SK-N-SH (cell line): ENCODE measurements at regions not wholly inside any gene's neighbourhood (a gene's known extent, or its start where the extent isn't known, plus 50 kb on each side); places are given as distances from the start of the nearest gene placed in this dataset.
A peak's percentile ranks its signal among the peaks of the same experiment; 100 is the strongest.

Source experiments
- CTCF ChIA-PET: fragments of 300-600, 350-600 bp; formaldehyde crosslinking; extraction: SDS; loops from one replicate; lab custom pipeline; 2021; lab: Yijun Ruan, JAX
- POLR2A ChIA-PET: fragments of 350-600 bp; sonication (Branson Sonifier 250); formaldehyde crosslinking; extraction: SDS; loops from one replicate; lab custom pipeline; 2020; ENCODE audit warnings: antibody characterized with exemption, inconsistent platforms; lab: Yijun Ruan, JAX
- DNase-seq: peaks from one replicate; pipeline ENCODE4 v3.0.0; 2012
- H2AFZ ChIP-seq: fragments of 200-600 bp; sonication (generic); 2 replicates; pipeline ENCODE4 v1.8.1; 2016; ENCODE audit warnings: antibody characterized with exemption, mild to moderate bottlenecking, low read depth
- H3F3A ChIP-seq: fragments of 200-600 bp; sonication (generic); replicated peaks from 2 replicates; pipeline ENCODE3; 2016; ENCODE audit warnings: antibody characterized with exemption, mild to moderate bottlenecking; ENCODE audit not compliant: insufficient read depth
- H3K27ac ChIP-seq, 2 experiments: fragments of 200-500 bp in 1 of 2; fragments of 200-600 bp in 1 of 2; sonication (Bioruptor generic) in 1 of 2; sonication (generic), shearing (Covaris generic) in 1 of 2; 2 replicates each; pipeline versions ENCODE4 v1.5.1 to v1.6.1; 2014 to 2016; ENCODE audit warnings: low read depth in 2 of 2, inconsistent platforms in 1 of 2, low read length in 1 of 2, mild to moderate bottlenecking in 1 of 2, mixed read lengths in 1 of 2
- H3K27me3 ChIP-seq: fragments of 200-600 bp; sonication (generic), shearing (Covaris generic); 2 replicates; pipeline ENCODE4 v1.6.1; 2016; ENCODE audit warnings: mixed run types; ENCODE audit not compliant: insufficient read depth
- H3K36me3 ChIP-seq, 2 experiments: fragments of 200-500 bp in 1 of 2; fragments of 200-600 bp in 1 of 2; sonication (Bioruptor generic) in 1 of 2; sonication (generic) in 1 of 2; replicated peaks in 1 of 2; 2 replicates each; pipeline versions ENCODE3 to v1.5.1; 2014 to 2016; ENCODE audit warnings: low read length in 1 of 2, mild to moderate bottlenecking in 1 of 2; ENCODE audit not compliant: insufficient read depth in 2 of 2, control insufficient read depth in 1 of 2
- H3K4me1 ChIP-seq, 2 experiments: fragments of 200-500 bp in 1 of 2; fragments of 200-600 bp in 1 of 2; sonication (Bioruptor generic) in 1 of 2; sonication (generic), shearing (Covaris generic) in 1 of 2; 2 replicates each; pipeline versions ENCODE4 v1.5.1 to v1.6.1; 2014 to 2016; ENCODE audit warnings: low read depth in 1 of 2, low read length in 1 of 2, mixed run types in 1 of 2; ENCODE audit not compliant: insufficient read depth in 2 of 2, control insufficient read depth in 1 of 2
- H3K4me2 ChIP-seq: fragments of 200-600 bp; sonication (generic), shearing (Covaris generic); 2 replicates; pipeline ENCODE4 v1.6.1; 2017; ENCODE audit warnings: mixed run types
- H3K4me3 ChIP-seq, 2 experiments: fragments of 200-500 bp in 1 of 2; fragments of 200-600 bp in 1 of 2; sonication (Bioruptor generic) in 1 of 2; sonication (generic), shearing (Covaris generic) in 1 of 2; 2 replicates each; pipeline versions ENCODE4 v1.5.1 to v1.8.1; 2014 to 2016; ENCODE audit warnings: low read depth in 2 of 2, inconsistent platforms in 1 of 2, low read length in 1 of 2, mild to moderate bottlenecking in 1 of 2, mixed read lengths in 1 of 2, moderate library complexity in 1 of 2
- H3K79me2 ChIP-seq: fragments of 200-600 bp; sonication (generic); 2 replicates; pipeline ENCODE4 v1.8.1; 2017; ENCODE audit warnings: mild to moderate bottlenecking; ENCODE audit not compliant: insufficient read depth
- H3K9ac ChIP-seq: fragments of 200-600 bp; sonication (generic); 2 replicates; pipeline ENCODE4 v1.6.1; 2017; ENCODE audit warnings: mixed run types
- H3K9me2 ChIP-seq: fragments of 200-600 bp; sonication (generic); 2 replicates; pipeline ENCODE4 v1.6.1; 2017; ENCODE audit warnings: mixed run types
- H3K9me3 ChIP-seq: fragments of 200-600 bp; sonication (generic); 2 replicates; pipeline ENCODE4 v1.6.1; 2017; ENCODE audit warnings: mixed run types, mild to moderate bottlenecking, moderate library complexity
- H4K20me1 ChIP-seq: fragments of 200-600 bp; sonication (generic); 2 replicates; pipeline ENCODE4 v1.6.1; 2017; ENCODE audit warnings: mild to moderate bottlenecking, mixed run types; ENCODE audit not compliant: insufficient read depth
- EP300 ChIP-seq, 2 experiments: IDR thresholded peaks; 2 replicates each; pipeline versions ENCODE4 v1.4.0 to v1.6.1; 2012; ENCODE audit warnings: borderline replicate concordance in 1 of 2, low read depth in 1 of 2, low read length in 1 of 2
- GABPA ChIP-seq: IDR thresholded peaks from 2 replicates; pipeline ENCODE4 v1.4.0; 2012; ENCODE audit warnings: low read depth, mild to moderate bottlenecking
- IRF3 ChIP-seq: fragments of 150-350 bp; IDR thresholded peaks from 2 replicates; pipeline ENCODE4 v1.6.1; 2016; ENCODE audit warnings: mild to moderate bottlenecking, low read depth, low read length
- MAX ChIP-seq: IDR thresholded peaks from 2 replicates; pipeline ENCODE4 v1.4.0; 2012; ENCODE audit warnings: low read depth
- NFIC ChIP-seq: IDR thresholded peaks from 2 replicates; pipeline ENCODE4 v1.4.0; 2012; ENCODE audit warnings: borderline replicate concordance
- RXRA ChIP-seq: IDR thresholded peaks from 2 replicates; pipeline ENCODE4 v1.4.0; 2012; ENCODE audit warnings: low read depth, mild to moderate bottlenecking, borderline replicate concordance
- SMC3 ChIP-seq: IDR thresholded peaks from 2 replicates; pipeline ENCODE4 v1.6.1; 2012; ENCODE audit warnings: low read depth, low read length, improper control_type of control experiment
- TCF12 ChIP-seq: IDR thresholded peaks from 2 replicates; pipeline ENCODE4 v1.4.0; 2012
- YY1 ChIP-seq: IDR thresholded peaks from 2 replicates; pipeline ENCODE4 v1.4.0; 2012; ENCODE audit warnings: low read depth, mild to moderate bottlenecking
- WGBS: methylation state at CpG from one replicate; pipeline ENCODE4 v1.1.6; 2017; ENCODE audit warnings: low lambda C conversion rate; 5-methylcytosine and 5-hydroxymethylcytosine counted together
- TF ChIP-seq, protein P1 (sequence below): IDR thresholded peaks from 2 replicates; pipeline ENCODE4 v1.4.0; 2012; ENCODE audit warnings: low read depth, borderline replicate concordance

DNA sequence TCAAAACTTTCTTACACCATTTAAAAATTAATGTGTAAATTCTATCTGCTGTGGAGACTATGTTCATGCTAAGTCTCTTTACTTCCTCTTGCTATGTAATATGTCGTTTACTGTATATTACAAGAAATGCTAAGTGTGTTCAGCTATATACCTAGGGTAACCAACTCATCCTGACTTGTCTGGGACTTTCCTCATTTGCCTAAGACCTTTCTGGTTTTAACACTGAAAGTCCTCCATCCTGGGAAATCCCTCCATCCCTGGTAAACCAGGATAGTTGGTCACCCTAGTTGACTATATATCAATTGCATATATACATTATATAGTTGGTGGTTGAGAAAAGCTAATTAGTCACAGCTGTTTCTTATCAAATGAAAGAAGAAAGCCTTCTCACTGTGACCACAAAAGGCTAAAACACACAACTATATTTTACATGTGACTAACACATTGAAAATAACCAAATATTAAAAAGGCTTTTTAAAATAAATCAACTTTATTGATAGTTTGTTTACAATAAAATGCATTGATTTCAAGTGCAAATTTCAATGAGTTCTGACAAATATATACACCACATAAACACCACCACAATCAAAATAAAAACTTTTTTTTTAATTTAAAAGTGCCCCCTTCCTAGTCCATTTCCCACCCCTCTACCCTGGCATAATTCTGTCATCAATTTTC, 167.7 kb upstream of the INHBA start:
- Histone ChIP-seq H3K9me2 (no peaks in the 10 kb centered on the region), H3K27me3 (no peaks in the 10 kb centered on the region), H3K4me1 (peaks cover 0 to 19% of the 10 kb centered on the region in 2 experiments; a peak in 2 of 4 replicates), H2AFZ (peak overlapping the region; percentile 83), H3K4me2 (peak overlapping the region; percentile 35; the same call in 1 of the 2 replicates), H3K4me3 (no peak overlapping the region), H4K20me1 (no peaks in the 10 kb centered on the region), H3K9ac (no peak overlapping the region)
- ChIA-PET CTCF (interaction anchor here (1.2 to 2.0 kb wide), 2 partner anchors 9 to 70 kb away, joined by 5 read pairs; no protein-coding TSS in a partner anchor), POLR2A (no interaction called here)
- TF ChIP-seq TCF12 (peak; percentile 55), GABPA (no peak)
- TF ChIP-seq, all 33 proteins: peak for 1
- DNase-seq, result no peak
- no peaks in the 10 kb centered on the region for H3F3A ChIP-seq
- 30% methylated on average over 1 of the region's 1 CpG for WGBS
- no peaks in the 10 kb centered on the region for H3K9me3 ChIP-seq
- H3K36me3 ChIP-seq, result no peaks in the 10 kb centered on the region
- peak overlapping the region; percentile 37 to 68; a peak in 2 of 4 replicates for H3K27ac ChIP-seq
- no peaks in the 10 kb centered on the region for H3K79me2 ChIP-seq

- H4K20me1 ChIP-seq, result no peaks in the 10 kb centered on the region
- WGBS, result 23% methylated on average over 4 of the region's 4 CpGs
- H3K27ac ChIP-seq, result peak overlapping the region; percentile 37 to 68; a peak in 2 of 4 replicates
- no peaks in the 10 kb centered on the region for H3K27me3 ChIP-seq
- H3K9me3 ChIP-seq, result no peaks in the 10 kb centered on the region
- no peaks in the 10 kb centered on the region for H3K36me3 ChIP-seq
- no peak for DNase-seq
- TF ChIP-seq RXRA, result no peak
- TF ChIP-seq TCF12, result peak; percentile 12; the same call in 1 of the 2 replicates
- TF ChIP-seq, protein P1, sequence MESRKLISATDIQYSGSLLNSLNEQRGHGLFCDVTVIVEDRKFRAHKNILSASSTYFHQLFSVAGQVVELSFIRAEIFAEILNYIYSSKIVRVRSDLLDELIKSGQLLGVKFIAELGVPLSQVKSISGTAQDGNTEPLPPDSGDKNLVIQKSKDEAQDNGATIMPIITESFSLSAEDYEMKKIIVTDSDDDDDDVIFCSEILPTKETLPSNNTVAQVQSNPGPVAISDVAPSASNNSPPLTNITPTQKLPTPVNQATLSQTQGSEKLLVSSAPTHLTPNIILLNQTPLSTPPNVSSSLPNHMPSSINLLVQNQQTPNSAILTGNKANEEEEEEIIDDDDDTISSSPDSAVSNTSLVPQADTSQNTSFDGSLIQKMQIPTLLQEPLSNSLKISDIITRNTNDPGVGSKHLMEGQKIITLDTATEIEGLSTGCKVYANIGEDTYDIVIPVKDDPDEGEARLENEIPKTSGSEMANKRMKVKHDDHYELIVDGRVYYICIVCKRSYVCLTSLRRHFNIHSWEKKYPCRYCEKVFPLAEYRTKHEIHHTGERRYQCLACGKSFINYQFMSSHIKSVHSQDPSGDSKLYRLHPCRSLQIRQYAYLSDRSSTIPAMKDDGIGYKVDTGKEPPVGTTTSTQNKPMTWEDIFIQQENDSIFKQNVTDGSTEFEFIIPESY, result no peak
- H3K9me2 ChIP-seq, result no peaks in the 10 kb centered on the region
- H3K4me3 ChIP-seq, result no peak overlapping the region
- H3K9ac ChIP-seq, result peak overlapping the region; percentile 20
- no peaks in the 10 kb centered on the region for H3K79me2 ChIP-seq
- peaks cover 0 to 19% of the 10 kb centered on the region in 2 experiments; a peak in 2 of 4 replicates for H3K4me1 ChIP-seq
- CTCF ChIA-PET, result interaction anchor here (1.2 to 2.0 kb wide), 2 partner anchors 8 to 71 kb away, joined by 5 read pairs; no protein-coding TSS in a partner anchor
- H3F3A ChIP-seq, result no peaks in the 10 kb centered on the region
- H2AFZ ChIP-seq, result peak overlapping the region; percentile 83
- POLR2A ChIA-PET, result no interaction called here
- H3K4me2 ChIP-seq, result peak overlapping the region; percentile 35
Observed at GRCh38 chr7:41869997-41870396, 167.1 kb upstream of the INHBA start.

GRCh38 chr7:41869596-41869995, 166.7 kb upstream of the INHBA start:
- CTCF ChIA-PET, result interaction anchor here (0.8 to 2.0 kb wide), 3 partner anchors 8 to 71 kb away, joined by 3 to 5 read pairs (median 5); no protein-coding TSS in a partner anchor
- peak overlapping the region; percentile 83 for H2AFZ ChIP-seq

More at GRCh38 chr7:41869596-41869995, 166.7 kb upstream of the INHBA start:
- DNase-seq, result no peak
- WGBS, result 38% methylated on average over 3 of the region's 3 CpGs
- Histone ChIP-seq H3K27ac (peak overlapping the region; percentile 37 to 68; a peak in 2 of 4 replicates), H3K4me1 (peaks cover 0 to 19% of the 10 kb centered on the region in 2 experiments; a peak in 2 of 4 replicates), H3K9me2 (no peaks in the 10 kb centered on the region), H3K79me2 (no peaks in the 10 kb centered on the region), H3K27me3 (no peaks in the 10 kb centered on the region), H4K20me1 (no peaks in the 10 kb centered on the region), H3F3A (no peaks in the 10 kb centered on the region), H3K4me2 (peak overlapping the region; percentile 35), H3K36me3 (no peaks in the 10 kb centered on the region)
- TF ChIP-seq MAX (no peak), EP300 (IDR thresholded peaks at IDR 0.05; ENCODE audit: borderline replicate concordance in 1 of 2, low read depth in 1 of 2, low read length in 1 of 2) (no peak), IRF3 (no peak), TCF12 (no peak), NFIC (no peak), YY1 (no peak; the same call in 1 of the 2 replicates), SMC3 (no peak)
- TF ChIP-seq, all 33 proteins: peak for 0
- no peaks in the 10 kb centered on the region for H3K9me3 ChIP-seq
- POLR2A ChIA-PET, result no interaction called here
- no peak overlapping the region for H3K4me3 ChIP-seq
- peak overlapping the region; percentile 20 for H3K9ac ChIP-seq
